SK-N-SH (cell line): ENCODE measurements at regions not wholly inside any gene's neighbourhood (a gene's known extent, or its start where the extent isn't known, plus 50 kb on each side); places are given as distances from the start of the nearest gene placed in this dataset.

Experiments used
- CTCF ChIP-seq: fragments of 200-600 bp; sonication (generic); IDR thresholded peaks from 2 replicates; pipeline ENCODE4 v1.6.1; 2017; ENCODE audit warnings: antibody characterized with exemption, mild to moderate bottlenecking, moderate library complexity
- TAF1 ChIP-seq: IDR thresholded peaks from 2 replicates; pipeline ENCODE4 v1.6.1; 2012; ENCODE audit warnings: low read depth, mild to moderate bottlenecking, low read length, moderate library complexity, borderline replicate concordance

- TF ChIP-seq TAF1 (no peak), CTCF (peak; percentile 81)
These were observed 117.5 kb downstream of the EDEM1 start for GRCh38 chr3:5304789-5305683.
